T-cell (primary cell): ENCODE measurements at regions not wholly inside any gene's neighbourhood (a gene's known extent, or its start where the extent isn't known, plus 50 kb on each side); places are given as distances from the start of the nearest gene placed in this dataset.
"Not testable (repeated sequence)": the region's sequence is repeated elsewhere in the genome, so short reads cannot be mapped to it uniquely, and the experiment has no call there.

ENCODE experiments used
- ATAC-seq, 4 experiments: fragments of 200-7000 bp in 3 of 4; fragments of 150-1000 bp in 1 of 4; cut with Tn5 transposase; replicated peaks in 1 of 4; 1 replicate in 3 of 4; 2 replicates in 1 of 4; pipeline ENCODE4 v1.10.0; 2021; ENCODE audit warnings: moderate library complexity in 3 of 4, mild to moderate bottlenecking in 2 of 4, moderate number of reproducible peaks in 1 of 4
- CTCF ChIA-PET, 2 donors: fragments of 300-600 bp; sonication (Branson Sonifier 250); formaldehyde crosslinking; loops; one replicate each; lab custom pipeline; 2022; ENCODE audit warnings: antibody characterized with exemption in 2 of 2; lab: Charles Lee
- POLR2A ChIA-PET, 2 donors: fragments of 300-600 bp; sonication (Branson Sonifier 250); formaldehyde crosslinking; loops; one replicate each; lab custom pipeline; 2022; ENCODE audit warnings: antibody characterized with exemption in 2 of 2; lab: Charles Lee
- DNase-seq, 35 experiments: peaks; one replicate each; pipeline versions ENCODE4 v3.0.0 to v3.0.0-alpha.2; 2013 to 2023
- H3K27ac ChIP-seq: one replicate; pipeline ENCODE4 v1.5.1; 2013; ENCODE audit warnings: low read length
- H3K27me3 ChIP-seq, 2 experiments: replicated peaks in 1 of 2; 1 replicate in 1 of 2; 2 replicates in 1 of 2; pipeline versions ENCODE4 v1.6.1 to v1.7.0; 2013; ENCODE audit warnings: low read length in 1 of 2, mixed read lengths in 1 of 2; ENCODE audit not compliant: control insufficient read depth in 2 of 2, insufficient read depth in 2 of 2; ENCODE audit errors: extremely low read depth in 1 of 2
- H3K36me3 ChIP-seq, 2 donors: 1 replicate in 1 of 2; 2 replicates in 1 of 2; pipeline versions ENCODE4 v1.6.1 to v1.7.0; 2013; ENCODE audit warnings: low read length in 1 of 2; ENCODE audit not compliant: control insufficient read depth in 2 of 2, insufficient read depth in 1 of 2; ENCODE audit errors: extremely low read depth in 1 of 2
- H3K4me1 ChIP-seq, 2 experiments: 1 replicate in 1 of 2; 2 replicates in 1 of 2; pipeline versions ENCODE4 v1.6.1 to v1.7.0; 2013; ENCODE audit warnings: low read length in 2 of 2, mixed read lengths in 1 of 2; ENCODE audit not compliant: insufficient read depth in 2 of 2, control insufficient read depth in 1 of 2; ENCODE audit errors: extremely low read depth in 1 of 2
- H3K4me3 ChIP-seq, 2 donors: 1 replicate in 1 of 2; 2 replicates in 1 of 2; pipeline versions ENCODE4 v1.5.1 to v1.7.0; 2013; ENCODE audit warnings: mild to moderate bottlenecking in 2 of 2, low read length in 1 of 2, moderate library complexity in 1 of 2; ENCODE audit not compliant: control insufficient read depth in 1 of 2; ENCODE audit errors: extremely low read depth in 1 of 2
- H3K9me3 ChIP-seq: 2 replicates; pipeline ENCODE4 v1.7.0; 2013
- H3K27ac Mint-ChIP-seq, 2 donors: one replicate each; pipeline ENCODE4 v1.8.0; 2020 to 2021; ENCODE audit warnings: mild to moderate bottlenecking in 2 of 2, mixed read lengths in 2 of 2
- H3K27me3 Mint-ChIP-seq, 2 donors: one replicate each; pipeline ENCODE4 v1.8.0; 2021 to 2022; ENCODE audit warnings: mixed read lengths in 2 of 2
- H3K36me3 Mint-ChIP-seq: one replicate; pipeline ENCODE4 v1.8.0; 2021; ENCODE audit warnings: mixed read lengths
- H3K4me1 Mint-ChIP-seq, 3 donors: one replicate each; pipeline ENCODE4 v1.8.0; 2020 to 2022; ENCODE audit warnings: mixed read lengths in 3 of 3, mild to moderate bottlenecking in 1 of 3
- H3K4me3 Mint-ChIP-seq, 3 donors: one replicate each; pipeline ENCODE4 v1.8.0; 2020 to 2022; ENCODE audit warnings: mild to moderate bottlenecking in 3 of 3, mixed read lengths in 3 of 3, moderate library complexity in 3 of 3
- H3K9me3 Mint-ChIP-seq, 3 donors: one replicate each; pipeline ENCODE4 v1.8.0; 2020 to 2022; ENCODE audit warnings: mixed read lengths in 3 of 3
- WGBS: methylation state at CpG from one replicate; pipeline ENCODE4 v1.1.5; 2013; ENCODE audit warnings: missing lambda C conversion rate; ENCODE audit not compliant: insufficient coverage; 5-methylcytosine and 5-hydroxymethylcytosine counted together

DNA sequence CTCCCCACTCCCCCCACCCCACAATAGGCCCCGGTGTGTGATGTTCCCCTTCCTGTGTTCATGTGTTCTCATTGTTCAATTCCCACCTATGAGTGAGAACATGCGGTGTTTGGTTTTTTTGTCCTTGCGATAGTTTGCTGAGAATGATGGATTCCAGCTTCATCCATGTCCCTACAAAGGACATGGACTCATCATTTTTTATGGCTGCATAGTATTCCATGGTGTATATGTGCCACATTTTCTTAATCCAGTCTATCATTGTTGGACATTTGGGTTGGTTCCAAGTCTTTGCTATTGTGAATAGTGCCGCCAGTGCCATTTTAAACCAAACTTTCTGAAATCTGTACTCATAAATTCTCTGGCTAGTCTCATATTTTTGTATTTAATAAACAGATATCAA is 85.3 kb upstream of the MAGI3 start:
- peaks cover 0 to 12% of the 10 kb centered on the region in 2 experiments for H3K4me1 ChIP-seq
- H3K4me3 ChIP-seq, H3K27ac Mint-ChIP-seq, H3K36me3 ChIP-seq, DNase-seq, CTCF ChIA-PET, POLR2A ChIA-PET, H3K27ac ChIP-seq, H3K9me3 Mint-ChIP-seq, H3K36me3 Mint-ChIP-seq, H3K4me3 Mint-ChIP-seq, ATAC-seq, H3K4me1 Mint-ChIP-seq, H3K27me3 ChIP-seq, H3K9me3 ChIP-seq: not testable (repeated sequence)
- WGBS: no CpG with 5 or more reads among the region's 4 CpGs
- H3K27me3 Mint-ChIP-seq: peaks cover 10% of the 10 kb centered on the region in 2 donors

DNA sequence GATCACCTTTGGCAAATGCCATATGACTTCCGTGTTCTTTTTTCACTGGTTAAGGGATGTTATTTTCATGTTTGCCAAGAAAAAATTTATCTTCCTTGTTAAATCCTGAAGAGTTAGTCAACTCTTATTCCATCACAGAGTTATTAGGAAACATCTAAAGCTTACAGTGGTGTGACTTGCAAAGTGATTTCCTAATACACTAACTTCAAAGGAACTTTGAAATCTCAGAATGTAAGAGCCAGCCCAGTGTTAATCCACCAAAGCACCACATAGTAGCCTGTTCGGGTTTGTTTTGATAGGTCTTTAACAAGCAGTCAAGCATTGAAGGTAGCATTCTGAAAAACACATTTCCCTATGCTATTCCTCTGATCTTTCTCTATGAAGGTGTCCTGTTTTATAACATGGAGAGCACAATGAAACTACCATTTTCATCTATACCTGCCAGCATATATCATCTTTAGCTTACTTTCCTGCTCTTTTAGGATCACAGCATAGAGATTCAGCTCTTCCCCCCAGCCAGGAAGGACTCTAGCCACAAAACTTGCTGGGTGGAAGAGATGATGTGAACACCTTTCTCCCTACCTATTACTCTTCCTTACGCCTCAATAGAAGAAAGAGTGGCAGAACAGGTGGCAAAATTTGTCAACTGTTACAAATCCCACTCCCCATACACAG is 82.4 kb upstream of the MAGI3 start:
- Mint-ChIP-seq H3K4me3 (no peak overlapping the region), H3K4me1 (peaks cover 6 to 8% (median 7%) of the 10 kb centered on the region in 3 donors), H3K9me3 (peaks cover 6 to 9% (median 7%) of the 10 kb centered on the region in 3 donors), H3K27ac (no peak overlapping the region), H3K27me3 (peaks cover 11 to 24% of the 10 kb centered on the region in 2 donors), H3K36me3 (no peaks in the 10 kb centered on the region)
- no peaks in the 10 kb centered on the region for H3K36me3 ChIP-seq
- no peak overlapping the region for H3K27ac ChIP-seq
- no peaks in the 10 kb centered on the region for H3K9me3 ChIP-seq
- WGBS: no CpG with 5 or more reads among the region's 3 CpGs
- peaks cover 0 to 22% of the 10 kb centered on the region in 2 experiments for H3K27me3 ChIP-seq
- ChIA-PET CTCF (no interaction called here), POLR2A (no interaction called here)
- DNase-seq (no peak), ATAC-seq (no peak)
- no peak overlapping the region for H3K4me3 ChIP-seq
- peaks cover 0 to 12% of the 10 kb centered on the region in 2 experiments for H3K4me1 ChIP-seq

DNA sequence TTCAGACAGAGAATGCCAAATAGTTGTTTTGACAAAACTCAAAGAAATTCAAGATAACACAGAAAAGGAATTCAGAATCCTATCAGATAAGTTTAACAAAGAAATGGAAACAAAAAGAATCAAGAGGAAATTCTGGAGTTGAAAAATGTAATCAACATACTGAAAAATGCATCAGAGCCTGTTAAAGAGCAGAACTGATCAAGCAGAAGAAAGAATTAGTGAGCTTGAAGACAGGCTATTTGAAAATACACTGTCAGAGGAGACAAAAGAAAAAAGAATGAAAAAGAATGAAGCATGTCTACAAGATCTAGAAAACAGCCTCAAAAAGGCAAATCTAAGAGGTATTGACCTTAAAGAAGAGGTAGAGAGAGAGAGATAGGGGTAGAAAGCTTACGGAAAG is 77.7 kb upstream of the MAGI3 start:
- H3K27me3 Mint-ChIP-seq: peaks cover 19 to 29% of the 10 kb centered on the region in 2 donors
- H3K36me3 ChIP-seq, H3K4me3 Mint-ChIP-seq, H3K9me3 ChIP-seq, H3K4me1 Mint-ChIP-seq, ATAC-seq, POLR2A ChIA-PET, H3K27ac ChIP-seq, CTCF ChIA-PET, H3K36me3 Mint-ChIP-seq, DNase-seq, H3K27ac Mint-ChIP-seq, H3K4me3 ChIP-seq: not testable (repeated sequence)
- peaks cover 8 to 12% (median 11%) of the 10 kb centered on the region in 3 donors for H3K9me3 Mint-ChIP-seq
- Histone ChIP-seq H3K4me1 (peaks cover 0 to 12% of the 10 kb centered on the region in 2 experiments), H3K27me3 (peaks cover 0 to 22% of the 10 kb centered on the region in 2 experiments)
- WGBS: no CpG with 5 or more reads among the region's 1 CpG

DNA sequence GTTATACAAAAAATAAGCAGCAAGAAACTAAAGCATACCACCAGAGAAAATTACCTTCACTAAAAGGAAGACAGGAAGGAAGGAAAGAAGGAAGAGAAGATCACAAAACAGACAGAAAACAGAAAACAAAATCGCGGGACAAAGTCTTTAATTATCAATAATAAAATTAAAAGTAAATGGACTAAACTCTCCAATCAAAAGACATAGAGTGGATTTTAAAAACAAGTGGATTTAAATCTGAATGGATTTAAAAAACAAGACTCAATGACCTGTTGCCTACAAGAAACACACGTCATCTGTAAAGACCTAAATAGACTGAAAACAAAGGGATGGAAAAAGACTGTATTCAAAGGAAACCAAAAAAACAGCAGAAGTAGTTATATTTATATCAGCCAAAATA is 75.7 kb upstream of the MAGI3 start:
- ChIA-PET CTCF (no interaction called here), POLR2A (no interaction called here)
- Mint-ChIP-seq H3K4me3 (no peak overlapping the region), H3K4me1 (no peaks in the 10 kb centered on the region), H3K27me3 (peaks cover 19 to 24% of the 10 kb centered on the region in 2 donors), H3K27ac (peak overlapping the region in 1 of 2 donors; percentile 2), H3K9me3 (peaks cover 8 to 12% (median 11%) of the 10 kb centered on the region in 3 donors), H3K36me3 (no peaks in the 10 kb centered on the region)
- DNase-seq (no peak), ATAC-seq (no peak)
- Histone ChIP-seq H3K9me3 (no peaks in the 10 kb centered on the region), H3K27me3 (peaks cover 0 to 18% of the 10 kb centered on the region in 2 experiments), H3K27ac (no peak overlapping the region), H3K4me1 (no peaks in the 10 kb centered on the region), H3K36me3 (no peaks in the 10 kb centered on the region), H3K4me3 (no peak overlapping the region)
- WGBS: no CpG with 5 or more reads among the region's 3 CpGs

DNA sequence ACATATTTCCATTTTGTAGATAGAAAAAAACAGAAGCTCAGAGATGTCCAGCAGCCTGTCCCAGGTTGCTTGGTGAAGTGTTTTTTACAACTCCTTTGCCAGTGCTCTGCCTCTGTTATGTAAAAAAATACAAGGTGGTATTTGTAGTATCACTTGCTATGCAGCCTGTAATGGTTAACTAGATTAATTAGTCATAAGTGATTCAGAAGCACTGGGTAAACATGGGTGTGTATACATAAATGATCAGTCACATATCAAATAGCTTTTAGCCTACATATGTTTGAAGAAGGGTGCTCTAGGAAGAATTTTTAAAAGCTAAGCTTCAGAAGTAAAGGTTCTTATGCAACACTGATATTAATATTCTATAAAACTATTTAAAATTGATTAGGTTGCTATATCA is 70.0 kb upstream of the MAGI3 start:
- no peak overlapping the region for H3K27ac ChIP-seq
- Mint-ChIP-seq H3K27me3 (no peaks in the 10 kb centered on the region), H3K27ac (no peak overlapping the region), H3K4me3 (no peak overlapping the region), H3K4me1 (no peaks in the 10 kb centered on the region), H3K9me3 (no peaks in the 10 kb centered on the region), H3K36me3 (no peaks in the 10 kb centered on the region)
- no peaks in the 10 kb centered on the region for H3K4me1 ChIP-seq
- no peaks in the 10 kb centered on the region for H3K9me3 ChIP-seq
- ChIA-PET POLR2A (no interaction called here), CTCF (no interaction called here)
- no peak overlapping the region for H3K4me3 ChIP-seq
- no peaks in the 10 kb centered on the region for H3K36me3 ChIP-seq
- H3K27me3 ChIP-seq: no peaks in the 10 kb centered on the region
- ATAC-seq (no peak), DNase-seq (no peak)

DNA sequence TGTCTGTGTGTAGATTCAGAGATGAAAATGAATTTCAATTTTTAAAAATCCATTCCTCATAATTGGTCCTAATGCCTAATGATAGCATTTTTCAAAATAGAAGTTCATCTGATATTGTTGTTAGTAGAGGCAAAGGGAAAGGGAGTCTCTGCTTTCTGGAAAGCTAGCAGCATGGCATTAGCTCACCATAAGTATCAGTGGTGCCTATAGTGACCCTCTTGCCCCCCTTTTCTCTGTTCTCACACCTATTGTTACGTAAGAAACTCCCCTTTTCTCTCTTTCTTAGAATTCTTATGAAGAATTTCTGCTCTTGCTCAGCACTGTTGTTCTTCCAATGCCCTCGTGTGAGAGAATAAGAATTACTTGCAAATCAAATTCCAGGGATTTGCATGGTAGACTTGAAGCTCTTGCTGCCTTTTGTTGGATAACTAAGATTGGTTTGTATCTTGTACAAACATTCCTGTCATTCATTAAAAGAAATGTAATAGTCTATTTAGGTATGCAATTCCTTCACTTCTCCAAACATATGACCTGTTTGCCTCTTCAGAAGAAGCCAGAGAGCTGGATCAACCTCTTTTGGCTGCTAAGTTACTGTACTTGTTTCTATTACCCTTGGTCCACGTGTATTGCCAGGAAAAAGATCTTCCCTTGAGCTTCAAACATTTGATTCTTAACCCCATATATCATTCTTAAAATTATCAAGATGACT is 69.2 kb upstream of the MAGI3 start:
- ChIA-PET CTCF (interaction anchor here in 1 of 2 donors (0.7 kb wide), 1 partner anchor 26 kb away, joined by 4 read pairs; no protein-coding TSS in a partner anchor), POLR2A (no interaction called here)
- Mint-ChIP-seq H3K4me3 (no peak overlapping the region), H3K4me1 (no peaks in the 10 kb centered on the region), H3K36me3 (no peaks in the 10 kb centered on the region), H3K9me3 (no peaks in the 10 kb centered on the region), H3K27me3 (no peaks in the 10 kb centered on the region), H3K27ac (no peak overlapping the region)
- no peaks in the 10 kb centered on the region for H3K4me1 ChIP-seq
- no peaks in the 10 kb centered on the region for H3K9me3 ChIP-seq
- no peaks in the 10 kb centered on the region for H3K27me3 ChIP-seq
- H3K27ac ChIP-seq: no peak overlapping the region
- no CpG with 5 or more reads among the region's 3 CpGs for WGBS
- H3K4me3 ChIP-seq: no peak overlapping the region
- no peaks in the 10 kb centered on the region for H3K36me3 ChIP-seq
- DNase-seq: no peak
- ATAC-seq: no peak
